GM18505 (cell line): ENCODE measurements at regions not wholly inside any gene's neighbourhood (a gene's known extent, or its start where the extent isn't known, plus 50 kb on each side); places are given as distances from the start of the nearest gene placed in this dataset.
"Not testable (repeated sequence)": the region's sequence is repeated elsewhere in the genome, so short reads cannot be mapped to it uniquely, and the experiment has no call there.

Experiments used
- ATAC-seq: cut with Tn5 transposase; IDR thresholded peaks from one replicate; pipeline ENCODE4 v1.9.1; 2021; ENCODE audit not compliant: unreplicated experiment
- POLR2A ChIP-seq: IDR thresholded peaks from 4 replicates; pipeline ENCODE4 v1.6.1; 2011; ENCODE audit warnings: borderline replicate concordance; ENCODE audit not compliant: insufficient read depth, insufficient read length; ENCODE audit errors: extremely low read depth

GRCh38 chr4:100633269-100633668, 115.4 kb upstream of the EMCN start:
- no peak for ATAC-seq
- TF ChIP-seq POLR2A, result no peak

DNA sequence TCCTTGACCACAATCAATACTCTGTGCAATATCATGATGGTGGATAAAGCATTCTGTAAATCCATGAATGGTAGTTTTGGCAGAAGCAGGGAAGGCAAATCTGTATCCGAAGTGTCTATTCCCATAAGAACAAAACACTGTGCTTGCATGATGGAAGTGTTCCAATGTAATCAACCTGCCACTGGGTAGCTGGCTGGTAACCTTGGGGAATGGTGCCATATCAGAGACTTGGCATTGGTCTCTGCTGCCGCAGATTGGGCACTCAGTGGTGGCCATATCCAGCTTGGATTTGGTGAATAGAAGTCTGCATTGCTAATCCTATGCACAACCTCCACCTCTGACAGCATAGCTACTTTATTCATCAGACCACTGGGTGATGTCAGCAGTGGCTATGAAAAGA, 114.3 kb upstream of the EMCN start:
- no peak for ATAC-seq
- TF ChIP-seq POLR2A, result no peak

DNA sequence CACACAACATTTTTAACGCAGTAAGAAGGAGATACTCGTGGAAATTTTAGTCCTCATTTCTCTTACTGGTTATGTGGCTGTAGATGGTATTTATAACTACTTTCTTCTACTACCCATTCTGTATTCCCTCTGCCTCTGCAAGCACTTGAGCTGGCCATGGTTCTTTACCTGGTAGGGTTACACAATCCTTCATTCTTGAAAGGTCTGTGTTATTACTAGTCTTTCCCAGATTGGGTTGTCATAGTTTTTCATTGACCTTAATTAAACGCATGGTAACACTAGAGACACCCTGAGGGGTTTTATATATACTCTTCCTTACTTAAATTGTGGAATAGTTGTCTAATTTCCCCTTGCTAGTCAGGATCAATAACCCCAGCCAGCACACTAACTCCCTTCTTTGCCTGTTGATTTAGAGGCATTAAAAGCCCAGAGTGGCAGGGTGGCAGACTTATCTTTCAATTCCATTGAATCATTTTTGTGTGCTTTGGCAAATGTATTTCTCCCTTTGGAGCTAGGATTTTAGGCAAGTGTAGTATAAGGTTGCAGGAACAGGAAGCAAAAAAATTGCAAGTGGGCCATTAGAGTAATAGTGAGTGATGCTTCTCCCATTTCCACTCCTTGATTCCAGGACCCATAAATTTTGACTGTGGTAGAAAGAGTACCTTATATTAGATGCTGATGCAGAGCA, 113.6 kb upstream of the EMCN start:
- TF ChIP-seq POLR2A, result no peak
- no peak for ATAC-seq

DNA sequence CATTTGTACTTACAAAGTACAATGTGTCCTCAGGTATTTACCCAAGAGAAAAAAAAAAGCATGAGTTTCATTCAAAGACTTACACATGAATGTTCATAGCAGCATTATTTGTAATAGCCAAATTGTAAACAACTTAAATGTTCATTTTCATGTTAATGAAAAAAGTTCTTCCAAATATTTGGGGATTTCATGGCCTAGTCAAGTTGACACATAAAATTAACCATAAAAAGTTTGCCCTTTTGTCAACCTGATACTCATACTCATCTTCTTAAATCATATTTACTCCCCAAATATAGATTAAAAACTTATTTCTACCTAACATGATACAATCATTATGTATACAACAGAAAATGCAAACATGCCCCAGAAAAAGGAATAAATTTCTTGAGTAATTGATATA, 112.5 kb upstream of the EMCN start:
- TF ChIP-seq POLR2A, result no peak
- ATAC-seq, result no peak

DNA sequence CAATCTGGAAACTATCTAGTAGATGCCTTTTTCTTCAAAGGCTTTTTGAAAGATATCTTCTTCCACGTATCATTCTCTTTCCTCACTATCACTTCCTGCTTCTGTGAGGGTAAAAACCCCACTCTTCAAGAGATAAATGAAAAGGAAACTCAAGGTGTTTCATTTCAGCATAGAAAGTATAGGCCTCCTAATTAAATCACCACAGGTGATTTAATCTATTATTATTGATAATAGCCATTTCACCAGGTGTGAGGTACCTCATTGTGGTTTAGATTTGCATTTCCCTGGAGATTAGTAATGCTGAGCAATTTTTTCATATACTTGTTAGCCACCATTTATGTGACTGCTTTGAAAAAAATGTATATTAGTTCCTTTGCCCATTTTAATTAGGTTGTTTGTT, 92.0 kb upstream of the EMCN start:
- no peak for ATAC-seq
- no peak for TF ChIP-seq POLR2A

DNA sequence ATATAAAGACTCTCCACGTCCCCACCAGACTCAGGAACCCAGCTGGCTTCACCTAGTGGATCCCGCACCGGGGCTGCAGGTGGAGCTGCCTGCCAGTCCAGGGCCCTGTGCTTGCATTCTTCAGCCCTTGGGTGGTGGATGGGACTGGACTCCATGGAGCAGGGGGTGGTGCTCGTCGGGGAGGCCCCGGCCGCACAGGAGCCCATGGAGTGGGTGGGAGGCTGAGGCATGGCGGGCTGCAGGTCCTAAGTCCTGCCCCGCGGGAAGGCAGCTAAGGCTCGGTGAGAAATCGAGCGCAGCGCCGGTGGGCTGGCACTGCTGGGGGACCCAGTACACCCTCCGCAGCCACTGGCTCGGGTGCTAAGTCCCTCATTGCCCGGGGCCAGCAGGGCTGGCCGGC, 90.8 kb upstream of the EMCN start:
- ATAC-seq, result not testable (repeated sequence)

DNA sequence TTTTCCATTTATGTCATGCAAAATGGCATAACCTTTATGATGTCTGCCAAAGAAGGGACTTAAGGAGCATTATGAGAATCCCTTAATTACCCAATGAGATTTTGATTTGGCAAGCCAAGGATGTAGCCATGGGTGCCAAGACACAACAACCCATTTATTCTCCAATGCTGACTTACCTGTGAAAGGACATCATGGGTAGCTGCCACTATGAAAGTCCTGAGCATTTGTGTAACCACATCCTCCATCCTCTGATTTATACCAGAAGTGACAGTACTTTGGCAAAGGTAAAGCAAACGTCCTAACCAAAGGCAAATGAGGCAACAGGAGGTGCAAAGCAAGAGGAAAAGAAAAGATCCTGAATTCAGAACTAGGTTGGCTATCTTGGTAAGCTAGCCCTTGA, 87.3 kb upstream of the EMCN start:
- no peak for ATAC-seq
- TF ChIP-seq POLR2A, result no peak

DNA sequence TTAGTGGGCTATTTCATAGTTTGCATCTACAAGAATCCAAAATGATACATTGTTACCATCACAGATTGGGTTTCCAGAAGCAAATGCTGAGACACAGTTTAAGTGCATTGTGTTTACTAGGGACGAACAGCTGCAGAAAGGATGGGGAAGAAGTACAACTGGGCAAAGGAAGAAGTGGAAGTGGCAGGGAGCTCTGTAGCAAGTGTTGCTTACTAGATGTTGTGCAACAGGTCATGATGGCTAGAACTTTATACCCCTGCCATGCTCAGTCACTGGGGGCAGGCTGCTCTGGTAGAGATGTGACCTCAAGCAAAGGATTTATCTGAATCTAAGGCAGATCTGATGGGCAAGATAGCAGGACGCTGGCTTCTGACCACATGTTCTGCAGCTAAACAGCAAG, 76.1 kb upstream of the EMCN start:
- no peak for TF ChIP-seq POLR2A
- no peak for ATAC-seq

DNA sequence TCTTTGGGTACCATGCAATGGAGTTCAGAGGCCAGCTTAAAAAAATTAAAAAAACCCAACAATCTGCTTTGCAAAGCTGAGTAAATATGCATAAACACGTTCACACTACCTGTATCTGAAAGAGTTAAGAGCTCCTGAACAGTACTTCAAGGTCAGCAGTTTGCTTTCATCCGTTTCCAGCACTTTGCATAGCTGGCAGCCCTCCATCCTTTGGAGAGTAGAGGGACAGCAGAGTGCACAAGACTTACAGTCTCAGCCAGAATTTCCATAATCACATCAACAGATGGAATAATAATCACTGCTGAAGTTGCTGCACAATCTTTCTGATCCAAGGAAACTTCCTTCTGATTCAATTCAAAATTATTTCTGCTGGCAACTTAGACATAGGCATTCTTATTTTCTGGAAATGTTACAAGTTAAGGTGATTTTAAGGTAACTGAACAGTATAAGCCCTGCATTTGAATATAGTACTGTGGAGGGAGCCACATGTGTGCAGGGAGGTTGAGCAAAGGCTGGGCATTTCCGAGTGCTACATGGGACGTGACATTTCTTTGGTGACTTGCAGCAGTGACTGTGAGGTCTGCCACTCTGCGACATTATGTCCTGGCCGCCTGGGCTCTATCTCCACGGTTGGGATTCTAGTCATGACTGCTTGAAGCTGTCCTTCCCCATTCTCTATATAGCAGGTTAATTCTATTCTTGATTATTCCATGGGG, 73.5 kb upstream of the EMCN start:
- no peak for ATAC-seq
- no peak for TF ChIP-seq POLR2A

- no peak for TF ChIP-seq POLR2A
- ATAC-seq, result no peak
Measured at GRCh38 chr4:100590325-100590724, 72.5 kb upstream of the EMCN start.

DNA sequence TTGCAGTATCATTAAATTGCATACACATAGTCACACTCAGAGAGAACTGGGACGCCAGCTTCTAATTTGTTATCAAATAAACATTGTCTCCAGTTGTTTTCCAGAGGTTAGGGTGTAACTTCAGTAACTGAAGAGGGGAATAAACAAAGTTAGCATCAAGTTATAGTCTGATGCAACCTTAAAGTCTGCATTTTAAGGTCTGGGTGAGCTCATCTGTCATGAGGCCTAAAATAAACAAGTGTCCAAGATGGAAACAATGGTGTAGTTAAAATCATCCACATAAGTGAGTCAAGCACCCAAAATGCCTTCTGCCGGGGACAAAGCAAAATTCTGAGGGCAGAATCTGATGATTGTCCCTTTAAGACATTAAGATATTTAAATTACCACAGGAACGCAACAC, 70.3 kb upstream of the EMCN start:
- TF ChIP-seq POLR2A, result no peak
- ATAC-seq, result no peak

- no peak for TF ChIP-seq POLR2A
- ATAC-seq, result no peak
Measured at GRCh38 chr4:100582146-100582545, 64.3 kb upstream of the EMCN start.

DNA sequence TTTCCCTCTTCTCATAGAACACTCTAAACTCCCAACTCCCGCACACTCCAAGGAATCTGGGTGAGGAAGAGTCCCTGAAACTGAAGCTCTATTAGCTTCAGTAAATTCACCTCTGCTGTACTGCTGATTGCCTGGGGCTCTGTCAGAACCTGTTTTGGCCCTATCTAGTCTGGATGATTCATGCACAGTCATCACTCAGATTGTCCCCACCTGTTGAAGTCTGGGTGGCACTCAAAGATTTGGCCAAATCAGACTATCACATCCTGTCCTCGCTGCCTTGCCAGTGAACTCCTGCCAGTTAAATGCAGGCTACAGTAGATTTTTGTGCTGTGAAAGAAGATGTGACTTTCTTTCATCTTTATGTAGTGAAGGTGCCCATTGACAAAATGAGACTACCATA, 63.5 kb upstream of the EMCN start:
- no peak for TF ChIP-seq POLR2A
- ATAC-seq, result no peak

- no peak for TF ChIP-seq POLR2A
- ATAC-seq, result no peak
Measured at GRCh38 chr4:100576570-100576969, 58.7 kb upstream of the EMCN start.
